Liver (tissue), 8 donors: ENCODE measurements at regions not wholly inside any gene's neighbourhood (a gene's known extent, or its start where the extent isn't known, plus 50 kb on each side); places are given as distances from the start of the nearest gene placed in this dataset.

Source experiments
- DNase-seq: peaks from one replicate; pipeline ENCODE4 v3.0.0-alpha.2; 2017; ENCODE audit warnings: low spot score
- H3K27ac ChIP-seq, 2 donors: one replicate each; pipeline ENCODE4 v1.7.0; 2013; ENCODE audit warnings: inconsistent platforms in 2 of 2, low read length in 2 of 2, control low read depth in 1 of 2, low read depth in 1 of 2, mild to moderate bottlenecking in 1 of 2
- H3K27me3 ChIP-seq, 4 donors: one replicate each; pipeline versions ENCODE4 v1.6.1 to v1.7.0; 2013; ENCODE audit warnings: low read length in 3 of 4, inconsistent platforms in 1 of 4, mild to moderate bottlenecking in 1 of 4, moderate library complexity in 1 of 4; ENCODE audit not compliant: control insufficient read depth in 4 of 4, insufficient read depth in 4 of 4
- H3K36me3 ChIP-seq, 4 donors: one replicate each; pipeline versions ENCODE4 v1.6.1 to v1.7.0; 2013; ENCODE audit warnings: low read length in 3 of 4, mild to moderate bottlenecking in 3 of 4, low read depth in 1 of 4, moderate library complexity in 1 of 4; ENCODE audit not compliant: control insufficient read depth in 4 of 4, insufficient read depth in 3 of 4
- H3K4me1 ChIP-seq, 4 donors: one replicate each; pipeline versions ENCODE4 v1.6.1 to v1.7.0; 2013; ENCODE audit warnings: low read length in 3 of 4, mild to moderate bottlenecking in 3 of 4, moderate library complexity in 1 of 4; ENCODE audit not compliant: control insufficient read depth in 4 of 4, insufficient read depth in 4 of 4
- H3K4me3 ChIP-seq, 3 donors: one replicate each; pipeline versions ENCODE4 v1.6.1 to v1.7.0; 2013; ENCODE audit warnings: low read length in 3 of 3, control low read depth in 1 of 3, low read depth in 1 of 3, mild to moderate bottlenecking in 1 of 3
- H3K9ac ChIP-seq, 2 donors: one replicate each; pipeline ENCODE4 v1.7.0; 2013; ENCODE audit warnings: low read length in 2 of 2, mild to moderate bottlenecking in 2 of 2, moderate library complexity in 2 of 2, control low read depth in 1 of 2, low read depth in 1 of 2
- H3K9me3 ChIP-seq, 4 donors: one replicate each; pipeline versions ENCODE4 v1.6.1 to v1.7.0; 2013; ENCODE audit warnings: low read length in 3 of 4; ENCODE audit not compliant: control insufficient read depth in 4 of 4
- EGR1 ChIP-seq, 2 donors: IDR thresholded peaks; 2 replicates each; pipeline ENCODE4 v1.6.1; 2016 to 2018; ENCODE audit warnings: antibody characterized with exemption in 2 of 2, low read depth in 2 of 2
- FOXA1 ChIP-seq: IDR thresholded peaks from 2 replicates; pipeline ENCODE4 v1.6.1; 2016; ENCODE audit warnings: antibody characterized with exemption
- FOXA2 ChIP-seq: IDR thresholded peaks from 2 replicates; pipeline ENCODE4 v1.6.1; 2016; ENCODE audit warnings: antibody characterized with exemption
- GABPA ChIP-seq, 2 donors: IDR thresholded peaks in 1 of 2; conservative IDR thresholded peaks in 1 of 2; 2 replicates each; pipeline ENCODE4 v1.6.1; 2016; ENCODE audit warnings: antibody characterized with exemption in 2 of 2, mild to moderate bottlenecking in 1 of 2, moderate library complexity in 1 of 2
- HNF4A ChIP-seq, 2 donors: conservative IDR thresholded peaks; 2 replicates each; pipeline ENCODE4 v1.6.1; 2016; ENCODE audit warnings: antibody characterized with exemption in 2 of 2, mild to moderate bottlenecking in 2 of 2
- HNF4G ChIP-seq: IDR thresholded peaks from 2 replicates; pipeline ENCODE4 v1.6.1; 2016; ENCODE audit warnings: antibody characterized with exemption
- JUND ChIP-seq, 2 donors: IDR thresholded peaks; 2 replicates each; pipeline ENCODE4 v1.6.1; 2016; ENCODE audit warnings: antibody characterized with exemption in 2 of 2
- NR2F2 ChIP-seq: IDR thresholded peaks from 2 replicates; pipeline ENCODE4 v1.6.1; 2016; ENCODE audit warnings: antibody characterized with exemption
- RAD21 ChIP-seq, 2 donors: IDR thresholded peaks; 2 replicates each; pipeline ENCODE4 v1.6.1; 2016; ENCODE audit warnings: antibody characterized with exemption in 2 of 2, mild to moderate bottlenecking in 2 of 2
- RXRA ChIP-seq, 2 donors: IDR thresholded peaks; 2 replicates each; pipeline ENCODE4 v1.6.1; 2017 to 2018; ENCODE audit warnings: antibody characterized with exemption in 2 of 2, mild to moderate bottlenecking in 1 of 2
- SP1 ChIP-seq: IDR thresholded peaks from 2 replicates; pipeline ENCODE4 v1.6.1; 2018; ENCODE audit warnings: antibody characterized with exemption, mild to moderate bottlenecking
- TAF1 ChIP-seq: conservative IDR thresholded peaks from 2 replicates; pipeline ENCODE4 v1.6.1; 2016; ENCODE audit warnings: antibody characterized with exemption, mild to moderate bottlenecking
- YY1 ChIP-seq: IDR thresholded peaks from 2 replicates; pipeline ENCODE4 v1.6.1; 2016; ENCODE audit warnings: antibody characterized with exemption, mild to moderate bottlenecking
- WGBS: extraction: QIAGEN DNeasy Blood & Tissue Kit; methylation state at CpG from one replicate; pipeline ENCODE4 v1.1.7; 2013; 5-methylcytosine and 5-hydroxymethylcytosine counted together
- TF ChIP-seq, protein P1 (sequence below): IDR thresholded peaks from 2 replicates; pipeline ENCODE4 v1.6.1; 2016; ENCODE audit warnings: antibody characterized with exemption
- TF ChIP-seq, protein P2 (sequence below): fragments of 150-350 bp; IDR thresholded peaks from 2 replicates; pipeline ENCODE4 v1.5.1; 2017; ENCODE audit warnings: improper control_type of control experiment, low read depth, low read length; ENCODE audit not compliant: missing input control
- TF ChIP-seq, protein P3 (sequence below): IDR thresholded peaks from 2 replicates; pipeline ENCODE4 v1.6.1; 2016; ENCODE audit warnings: antibody characterized with exemption, mild to moderate bottlenecking
- TF ChIP-seq, protein P4 (sequence below): IDR thresholded peaks from 2 replicates; pipeline ENCODE4 v1.6.1; 2016; ENCODE audit warnings: antibody characterized with exemption
- TF ChIP-seq, protein P5 (sequence below): IDR thresholded peaks from 2 replicates; pipeline ENCODE4 v1.6.1; 2016; ENCODE audit warnings: antibody characterized with exemption
- donor health status: healthy.
- donor health status: healthy.
- donor health status: healthy.
- donor health status: healthy.
- donor health status: healthy.

DNA sequence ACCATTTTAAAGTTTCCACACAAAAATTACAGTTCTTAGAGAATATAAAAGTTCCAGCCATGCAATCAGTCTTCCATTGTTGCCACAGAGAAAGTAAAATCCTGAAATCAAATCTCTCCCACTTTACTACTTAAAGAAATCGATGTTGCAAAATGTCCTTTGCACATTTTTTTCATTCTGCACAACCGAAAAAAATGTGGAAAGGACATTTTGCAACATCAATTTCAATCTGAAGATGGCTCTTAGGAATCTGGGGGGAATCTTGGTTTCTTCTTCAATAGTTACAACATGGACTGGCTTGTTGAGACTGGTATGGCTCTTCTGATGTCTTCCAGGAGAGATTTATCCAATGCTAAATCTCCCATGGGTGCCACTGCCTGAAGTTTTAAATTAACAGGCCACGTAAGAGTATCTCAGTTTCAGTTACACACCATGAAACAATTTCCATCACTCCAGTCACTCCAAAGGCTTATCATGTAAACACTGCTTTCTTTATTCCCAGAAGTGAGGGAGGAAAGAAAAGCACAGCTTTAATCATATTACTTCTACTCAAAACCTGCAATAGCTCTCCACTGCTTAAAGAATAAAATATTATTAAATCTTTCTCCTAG is 55.8 kb upstream of the CTNNB1 start:
- Histone ChIP-seq H3K36me3 (no peaks in the 10 kb centered on the region), H3K4me1 (no peaks in the 10 kb centered on the region), H3K4me3 (no peak overlapping the region), H3K27ac (no peak overlapping the region), H3K9ac (no peak overlapping the region), H3K27me3 (peaks cover 0 to 2% (median 0%) of the 10 kb centered on the region in 4 donors), H3K9me3 (peaks cover 0 to 14% (median 4%) of the 10 kb centered on the region in 4 donors)
- 83% methylated on average over 3 of the region's 3 CpGs for WGBS
- no peak for DNase-seq
- TF ChIP-seq, protein P1, sequence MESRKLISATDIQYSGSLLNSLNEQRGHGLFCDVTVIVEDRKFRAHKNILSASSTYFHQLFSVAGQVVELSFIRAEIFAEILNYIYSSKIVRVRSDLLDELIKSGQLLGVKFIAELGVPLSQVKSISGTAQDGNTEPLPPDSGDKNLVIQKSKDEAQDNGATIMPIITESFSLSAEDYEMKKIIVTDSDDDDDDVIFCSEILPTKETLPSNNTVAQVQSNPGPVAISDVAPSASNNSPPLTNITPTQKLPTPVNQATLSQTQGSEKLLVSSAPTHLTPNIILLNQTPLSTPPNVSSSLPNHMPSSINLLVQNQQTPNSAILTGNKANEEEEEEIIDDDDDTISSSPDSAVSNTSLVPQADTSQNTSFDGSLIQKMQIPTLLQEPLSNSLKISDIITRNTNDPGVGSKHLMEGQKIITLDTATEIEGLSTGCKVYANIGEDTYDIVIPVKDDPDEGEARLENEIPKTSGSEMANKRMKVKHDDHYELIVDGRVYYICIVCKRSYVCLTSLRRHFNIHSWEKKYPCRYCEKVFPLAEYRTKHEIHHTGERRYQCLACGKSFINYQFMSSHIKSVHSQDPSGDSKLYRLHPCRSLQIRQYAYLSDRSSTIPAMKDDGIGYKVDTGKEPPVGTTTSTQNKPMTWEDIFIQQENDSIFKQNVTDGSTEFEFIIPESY: no peak
- TF ChIP-seq JUND (IDR thresholded peaks at IDR 0.05) (no peak), NR2F2 (no peak), EGR1 (IDR thresholded peaks at IDR 0.05; ENCODE audit: low read depth in 2 of 2) (no peak), FOXA2 (no peak), GABPA (IDR thresholded peaks at IDR 0.05 in 1 of 2, conservative IDR thresholded peaks at IDR 0.05 in 1 of 2) (no peak), HNF4G (no peak), FOXA1 (no peak), SP1 (no peak), RXRA (IDR thresholded peaks at IDR 0.05) (no peak), YY1 (no peak), HNF4A (conservative IDR thresholded peaks at IDR 0.05) (no peak), RAD21 (IDR thresholded peaks at IDR 0.05) (no peak), TAF1 (no peak)
- TF ChIP-seq, protein P2, sequence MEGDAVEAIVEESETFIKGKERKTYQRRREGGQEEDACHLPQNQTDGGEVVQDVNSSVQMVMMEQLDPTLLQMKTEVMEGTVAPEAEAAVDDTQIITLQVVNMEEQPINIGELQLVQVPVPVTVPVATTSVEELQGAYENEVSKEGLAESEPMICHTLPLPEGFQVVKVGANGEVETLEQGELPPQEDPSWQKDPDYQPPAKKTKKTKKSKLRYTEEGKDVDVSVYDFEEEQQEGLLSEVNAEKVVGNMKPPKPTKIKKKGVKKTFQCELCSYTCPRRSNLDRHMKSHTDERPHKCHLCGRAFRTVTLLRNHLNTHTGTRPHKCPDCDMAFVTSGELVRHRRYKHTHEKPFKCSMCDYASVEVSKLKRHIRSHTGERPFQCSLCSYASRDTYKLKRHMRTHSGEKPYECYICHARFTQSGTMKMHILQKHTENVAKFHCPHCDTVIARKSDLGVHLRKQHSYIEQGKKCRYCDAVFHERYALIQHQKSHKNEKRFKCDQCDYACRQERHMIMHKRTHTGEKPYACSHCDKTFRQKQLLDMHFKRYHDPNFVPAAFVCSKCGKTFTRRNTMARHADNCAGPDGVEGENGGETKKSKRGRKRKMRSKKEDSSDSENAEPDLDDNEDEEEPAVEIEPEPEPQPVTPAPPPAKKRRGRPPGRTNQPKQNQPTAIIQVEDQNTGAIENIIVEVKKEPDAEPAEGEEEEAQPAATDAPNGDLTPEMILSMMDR: no peak
- TF ChIP-seq, protein P3, sequence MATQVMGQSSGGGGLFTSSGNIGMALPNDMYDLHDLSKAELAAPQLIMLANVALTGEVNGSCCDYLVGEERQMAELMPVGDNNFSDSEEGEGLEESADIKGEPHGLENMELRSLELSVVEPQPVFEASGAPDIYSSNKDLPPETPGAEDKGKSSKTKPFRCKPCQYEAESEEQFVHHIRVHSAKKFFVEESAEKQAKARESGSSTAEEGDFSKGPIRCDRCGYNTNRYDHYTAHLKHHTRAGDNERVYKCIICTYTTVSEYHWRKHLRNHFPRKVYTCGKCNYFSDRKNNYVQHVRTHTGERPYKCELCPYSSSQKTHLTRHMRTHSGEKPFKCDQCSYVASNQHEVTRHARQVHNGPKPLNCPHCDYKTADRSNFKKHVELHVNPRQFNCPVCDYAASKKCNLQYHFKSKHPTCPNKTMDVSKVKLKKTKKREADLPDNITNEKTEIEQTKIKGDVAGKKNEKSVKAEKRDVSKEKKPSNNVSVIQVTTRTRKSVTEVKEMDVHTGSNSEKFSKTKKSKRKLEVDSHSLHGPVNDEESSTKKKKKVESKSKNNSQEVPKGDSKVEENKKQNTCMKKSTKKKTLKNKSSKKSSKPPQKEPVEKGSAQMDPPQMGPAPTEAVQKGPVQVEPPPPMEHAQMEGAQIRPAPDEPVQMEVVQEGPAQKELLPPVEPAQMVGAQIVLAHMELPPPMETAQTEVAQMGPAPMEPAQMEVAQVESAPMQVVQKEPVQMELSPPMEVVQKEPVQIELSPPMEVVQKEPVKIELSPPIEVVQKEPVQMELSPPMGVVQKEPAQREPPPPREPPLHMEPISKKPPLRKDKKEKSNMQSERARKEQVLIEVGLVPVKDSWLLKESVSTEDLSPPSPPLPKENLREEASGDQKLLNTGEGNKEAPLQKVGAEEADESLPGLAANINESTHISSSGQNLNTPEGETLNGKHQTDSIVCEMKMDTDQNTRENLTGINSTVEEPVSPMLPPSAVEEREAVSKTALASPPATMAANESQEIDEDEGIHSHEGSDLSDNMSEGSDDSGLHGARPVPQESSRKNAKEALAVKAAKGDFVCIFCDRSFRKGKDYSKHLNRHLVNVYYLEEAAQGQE: no peak
- TF ChIP-seq, protein P4, sequence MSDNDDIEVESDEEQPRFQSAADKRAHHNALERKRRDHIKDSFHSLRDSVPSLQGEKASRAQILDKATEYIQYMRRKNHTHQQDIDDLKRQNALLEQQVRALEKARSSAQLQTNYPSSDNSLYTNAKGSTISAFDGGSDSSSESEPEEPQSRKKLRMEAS: no peak
- TF ChIP-seq, protein P5, sequence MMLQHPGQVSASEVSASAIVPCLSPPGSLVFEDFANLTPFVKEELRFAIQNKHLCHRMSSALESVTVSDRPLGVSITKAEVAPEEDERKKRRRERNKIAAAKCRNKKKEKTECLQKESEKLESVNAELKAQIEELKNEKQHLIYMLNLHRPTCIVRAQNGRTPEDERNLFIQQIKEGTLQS: no peak
